Mucosa of rectum (tissue), 2 donors: ENCODE measurements at regions not wholly inside any gene's neighbourhood (a gene's known extent, or its start where the extent isn't known, plus 50 kb on each side); places are given as distances from the start of the nearest gene placed in this dataset.

Source experiments
- H3K27ac ChIP-seq, 2 donors: one replicate each; pipeline ENCODE4 v1.7.0; 2013; ENCODE audit warnings: inconsistent platforms in 2 of 2, low read depth in 2 of 2, low read length in 2 of 2
- H3K27me3 ChIP-seq, 2 donors: one replicate each; pipeline ENCODE4 v1.7.0; 2013; ENCODE audit warnings: low read length in 2 of 2; ENCODE audit not compliant: control insufficient read depth in 2 of 2, insufficient read depth in 2 of 2
- H3K36me3 ChIP-seq, 2 donors: one replicate each; pipeline ENCODE4 v1.7.0; 2013; ENCODE audit warnings: low read length in 2 of 2; ENCODE audit not compliant: control insufficient read depth in 2 of 2, insufficient read depth in 2 of 2
- H3K4me1 ChIP-seq, 2 donors: one replicate each; pipeline ENCODE4 v1.7.0; 2013; ENCODE audit warnings: low read length in 2 of 2, mild to moderate bottlenecking in 1 of 2; ENCODE audit not compliant: control insufficient read depth in 2 of 2, insufficient read depth in 2 of 2
- H3K4me3 ChIP-seq, 2 donors: one replicate each; pipeline ENCODE4 v1.7.0; 2013; ENCODE audit warnings: low read length in 2 of 2
- H3K9ac ChIP-seq, 2 donors: one replicate each; pipeline ENCODE4 v1.7.0; 2013; ENCODE audit warnings: low read length in 2 of 2, low read depth in 1 of 2, mild to moderate bottlenecking in 1 of 2
- H3K9me3 ChIP-seq, 2 donors: one replicate each; pipeline ENCODE4 v1.7.0; 2013; ENCODE audit warnings: low read length in 2 of 2; ENCODE audit not compliant: control insufficient read depth in 2 of 2
- donor health status: healthy.
- donor health status: Normal muscosa, but diverticular disease.

DNA sequence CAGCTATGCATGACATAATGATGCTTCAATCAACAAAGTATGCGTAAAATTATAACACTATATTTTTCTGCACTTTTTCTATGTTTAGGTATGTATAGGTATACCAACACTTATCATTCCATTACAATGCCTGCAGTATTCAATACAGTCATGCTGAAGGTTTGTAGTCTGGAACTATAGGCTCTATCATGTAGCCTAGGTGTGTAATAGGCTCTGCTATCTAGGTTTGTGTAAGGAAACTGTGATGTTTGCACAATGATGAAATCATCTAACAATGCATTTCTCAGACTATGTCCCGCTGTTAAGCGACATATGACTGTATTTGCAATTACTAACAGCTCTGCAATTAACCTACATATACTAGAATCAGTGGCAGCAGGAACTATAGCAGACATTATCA is 1447.5 kb downstream of the GATA3 start:
- Histone ChIP-seq H3K9ac (no peak overlapping the region), H3K27me3 (no peaks in the 10 kb centered on the region), H3K4me3 (no peak overlapping the region), H3K4me1 (no peaks in the 10 kb centered on the region), H3K36me3 (no peaks in the 10 kb centered on the region), H3K9me3 (no peaks in the 10 kb centered on the region), H3K27ac (no peak overlapping the region)

- H3K9ac ChIP-seq = no peak overlapping the region
- no peaks in the 10 kb centered on the region for H3K4me1 ChIP-seq
- H3K27ac ChIP-seq = no peak overlapping the region
- no peak overlapping the region for H3K4me3 ChIP-seq
- H3K36me3 ChIP-seq = no peaks in the 10 kb centered on the region
- H3K9me3 ChIP-seq = no peaks in the 10 kb centered on the region
- no peaks in the 10 kb centered on the region for H3K27me3 ChIP-seq
Measured at GRCh38 chr10:9504227-9504626, 1449.7 kb downstream of the GATA3 start.

GRCh38 chr10:9505546-9505945 is 1451.1 kb downstream of the GATA3 start:
- Histone ChIP-seq H3K9me3 (no peaks in the 10 kb centered on the region), H3K4me3 (no peak overlapping the region), H3K27me3 (no peaks in the 10 kb centered on the region), H3K27ac (no peak overlapping the region), H3K9ac (no peak overlapping the region), H3K4me1 (no peaks in the 10 kb centered on the region), H3K36me3 (no peaks in the 10 kb centered on the region)

- Histone ChIP-seq H3K9ac (no peak overlapping the region), H3K9me3 (no peaks in the 10 kb centered on the region), H3K4me1 (no peaks in the 10 kb centered on the region), H3K4me3 (no peak overlapping the region), H3K36me3 (no peaks in the 10 kb centered on the region), H3K27me3 (no peaks in the 10 kb centered on the region), H3K27ac (no peak overlapping the region)
Measured at GRCh38 chr10:9508606-9509005, 1454.1 kb downstream of the GATA3 start.

GRCh38 chr10:9510626-9511025 is 1456.1 kb downstream of the GATA3 start:
- Histone ChIP-seq H3K4me3 (no peak overlapping the region), H3K9ac (no peak overlapping the region), H3K27me3 (no peaks in the 10 kb centered on the region), H3K27ac (no peak overlapping the region), H3K36me3 (no peaks in the 10 kb centered on the region), H3K4me1 (no peaks in the 10 kb centered on the region), H3K9me3 (peaks cover 0 to 3% of the 10 kb centered on the region in 2 donors)

GRCh38 chr10:9515922-9516321 is 1461.4 kb downstream of the GATA3 start:
- Histone ChIP-seq H3K27me3 (no peaks in the 10 kb centered on the region), H3K4me3 (no peak overlapping the region), H3K9me3 (peaks cover 0 to 10% of the 10 kb centered on the region in 2 donors), H3K4me1 (no peaks in the 10 kb centered on the region), H3K27ac (no peak overlapping the region), H3K36me3 (no peaks in the 10 kb centered on the region), H3K9ac (no peak overlapping the region)

DNA sequence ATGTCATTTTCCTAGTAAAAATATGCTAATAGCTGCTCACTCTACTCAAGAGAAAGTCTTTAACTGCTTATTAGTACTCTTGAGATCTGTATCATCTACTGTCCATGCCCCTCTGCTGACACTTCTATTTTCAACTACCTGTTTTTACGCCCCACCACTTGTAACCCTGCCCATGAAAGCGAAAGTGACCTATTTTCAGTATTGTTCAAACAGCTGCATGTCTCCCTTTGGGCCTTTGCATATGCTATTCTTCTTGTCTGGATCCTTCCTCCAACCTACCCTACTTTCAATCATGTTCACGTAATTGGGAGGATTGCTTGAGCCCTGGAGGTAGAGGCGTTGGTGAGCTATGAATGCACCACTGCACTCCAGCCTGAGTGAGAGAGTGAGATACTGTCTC is 1481.3 kb downstream of the GATA3 start:
- Histone ChIP-seq H3K4me3 (no peak overlapping the region), H3K4me1 (no peaks in the 10 kb centered on the region), H3K36me3 (no peaks in the 10 kb centered on the region), H3K27me3 (no peaks in the 10 kb centered on the region), H3K9me3 (no peaks in the 10 kb centered on the region), H3K9ac (no peak overlapping the region), H3K27ac (no peak overlapping the region)

DNA sequence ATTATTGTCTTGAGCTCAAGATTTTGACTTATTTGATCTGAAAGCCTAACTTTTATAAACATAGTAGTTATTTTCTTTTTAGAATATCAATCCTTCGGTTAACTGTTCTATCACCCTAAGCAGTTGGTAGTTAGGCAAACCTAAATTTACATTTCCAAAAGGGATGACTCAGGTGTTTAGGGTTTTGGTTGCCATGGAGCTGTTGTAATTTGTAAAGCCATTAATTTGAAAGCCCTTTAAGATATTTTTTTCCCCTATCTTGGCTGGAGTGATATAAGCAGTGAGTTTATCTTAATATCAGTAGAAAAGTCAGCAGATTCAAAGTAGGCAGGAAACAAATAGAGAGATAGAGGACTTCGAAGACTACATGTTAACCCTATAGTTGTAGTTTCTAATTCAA is 1472.6 kb upstream of the CELF2 start:
- Histone ChIP-seq H3K27me3 (no peaks in the 10 kb centered on the region), H3K27ac (no peak overlapping the region), H3K9me3 (no peaks in the 10 kb centered on the region), H3K4me3 (no peak overlapping the region), H3K36me3 (no peaks in the 10 kb centered on the region), H3K9ac (no peak overlapping the region), H3K4me1 (no peaks in the 10 kb centered on the region)

DNA sequence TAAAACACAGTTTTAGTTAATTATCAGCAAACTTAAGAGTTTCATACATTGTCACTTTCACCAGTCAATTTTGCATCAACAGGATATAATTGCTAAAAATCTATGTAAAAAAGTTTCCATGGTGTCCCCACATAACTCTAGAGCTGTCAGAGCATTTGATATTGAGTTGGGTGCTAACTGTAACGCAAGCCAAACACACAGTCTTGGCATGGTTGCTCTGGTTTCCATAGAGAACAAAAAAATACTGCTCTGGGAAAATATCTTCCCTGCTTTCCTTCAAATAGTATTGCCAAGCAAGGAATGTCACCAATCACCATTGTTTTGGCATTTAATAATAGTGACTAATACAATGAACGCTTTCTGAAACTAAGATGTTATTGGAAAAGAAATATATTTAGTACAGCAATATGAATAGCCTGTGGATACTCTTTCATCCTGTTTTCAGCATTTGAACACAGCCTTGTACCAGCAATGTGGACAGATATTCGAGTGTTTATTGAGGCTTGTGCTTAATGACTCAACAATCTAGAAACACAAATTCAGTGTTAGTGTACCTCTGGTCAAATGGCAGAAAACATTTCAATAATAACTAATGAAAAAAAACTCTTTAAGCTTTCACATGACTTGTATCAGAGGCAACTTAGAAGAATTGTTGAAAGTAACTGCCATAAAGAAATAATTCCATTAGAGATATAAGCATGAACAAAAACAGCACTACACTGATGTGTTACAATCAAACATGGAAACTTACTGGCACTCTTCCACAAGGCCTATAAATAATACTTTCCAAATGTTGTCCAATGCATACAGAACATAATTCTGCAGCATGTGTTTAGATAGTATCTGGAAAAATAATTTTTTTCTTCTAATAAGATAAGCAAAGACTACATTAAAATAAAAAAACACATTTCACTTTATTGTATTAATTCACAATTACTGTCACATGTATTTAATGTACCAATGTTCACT is 1469.5 kb upstream of the CELF2 start:
- Histone ChIP-seq H3K36me3 (no peaks in the 10 kb centered on the region), H3K4me1 (no peaks in the 10 kb centered on the region), H3K27ac (no peak overlapping the region), H3K27me3 (no peaks in the 10 kb centered on the region), H3K9me3 (no peaks in the 10 kb centered on the region), H3K4me3 (no peak overlapping the region), H3K9ac (no peak overlapping the region)

DNA sequence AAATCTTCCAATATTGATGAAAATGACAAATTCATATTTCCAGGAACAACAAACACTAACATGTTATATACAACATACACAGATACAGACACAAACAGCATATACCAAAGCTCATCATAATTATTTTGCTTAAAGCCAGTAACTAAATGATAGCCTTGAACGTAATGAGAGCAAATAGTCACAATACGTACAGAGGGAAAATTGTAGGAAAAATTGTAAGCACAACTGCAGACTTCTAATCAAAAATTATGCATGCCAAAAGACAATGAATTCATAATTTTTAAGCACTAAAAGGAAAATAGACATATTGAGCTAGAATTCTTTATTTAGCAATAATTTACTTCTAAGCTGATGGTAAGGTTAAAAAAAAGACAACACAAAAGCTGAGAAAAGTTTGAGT is 1466.9 kb upstream of the CELF2 start:
- Histone ChIP-seq H3K27ac (no peak overlapping the region), H3K4me1 (no peaks in the 10 kb centered on the region), H3K27me3 (no peaks in the 10 kb centered on the region)

More for the DNA sequence above, 1466.9 kb upstream of the CELF2 start:
- Histone ChIP-seq H3K9ac (no peak overlapping the region), H3K9me3 (no peaks in the 10 kb centered on the region), H3K4me3 (no peak overlapping the region), H3K36me3 (no peaks in the 10 kb centered on the region)
